ENCODE measurements at regions not wholly inside any gene's neighbourhood (a gene's known extent, or its start where the extent isn't known, plus 50 kb on each side); places are given as distances from the start of the nearest gene placed in this dataset.

DNA sequence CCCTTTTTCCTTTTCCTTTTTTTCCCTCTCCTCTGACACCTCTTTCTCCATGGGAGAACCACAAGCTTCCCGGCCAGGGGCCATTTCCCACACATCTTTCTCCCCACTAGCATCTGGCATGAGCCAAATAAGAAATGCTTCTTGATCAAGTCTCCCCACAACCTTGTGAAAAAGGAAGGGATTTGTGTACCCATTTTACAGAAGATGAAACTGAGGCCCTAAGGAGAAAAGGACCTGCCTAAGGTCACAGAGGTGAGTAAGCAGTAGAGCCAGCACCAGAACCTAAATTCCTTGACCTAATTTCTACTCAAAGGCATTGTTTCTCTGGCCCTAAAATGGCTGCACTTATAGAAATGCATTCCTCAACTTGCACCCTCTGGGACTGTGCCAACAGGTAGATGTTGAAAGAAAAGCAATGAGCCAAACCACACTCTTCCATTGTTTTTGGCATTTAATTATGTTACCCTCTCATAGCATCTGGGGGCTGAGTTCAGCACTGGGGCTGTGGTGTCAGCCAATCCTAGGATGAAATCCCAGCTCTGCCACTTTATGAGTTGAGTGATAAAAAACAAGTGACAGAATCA lies 81.7 kb upstream of the TLE3 start:
- no peak overlapping the region for H2BK120ac ChIP-seq (ENCODE audit: low read depth, low read length)
- dilution Hi-C loops (cut with HindIII; ENCODE audit: low sequenced_read_pairs, unreplicated experiment) (no loop called here), in situ Hi-C loops (cut with MboI; ENCODE audit: low sequenced_read_pairs) (no loop called here), intact Hi-C loops (cut with micrococcal nuclease) (no loop called here)
- no peak overlapping the region for H3K9ac ChIP-seq (ENCODE audit: low read depth, low read length)
- H2BK5ac ChIP-seq (ENCODE audit: low read depth, low read length, poor library complexity, severe bottlenecking): no peak overlapping the region
- TF ChIP-seq CEBPB (IDR thresholded peaks at IDR 0.05; ENCODE audit: low read depth, low read length): no peak
- no peak for TF ChIP-seq ELK1 (IDR thresholded peaks at IDR 0.05; ENCODE audit: borderline replicate concordance, low read depth, low read length)
- TF ChIP-seq MAZ (IDR thresholded peaks at IDR 0.05; ENCODE audit: borderline replicate concordance, low read depth, low read length): no peak
- TF ChIP-seq RAD21 (IDR thresholded peaks at IDR 0.05; ENCODE audit: low read length): no peak
- TF ChIP-seq, protein P1, sequence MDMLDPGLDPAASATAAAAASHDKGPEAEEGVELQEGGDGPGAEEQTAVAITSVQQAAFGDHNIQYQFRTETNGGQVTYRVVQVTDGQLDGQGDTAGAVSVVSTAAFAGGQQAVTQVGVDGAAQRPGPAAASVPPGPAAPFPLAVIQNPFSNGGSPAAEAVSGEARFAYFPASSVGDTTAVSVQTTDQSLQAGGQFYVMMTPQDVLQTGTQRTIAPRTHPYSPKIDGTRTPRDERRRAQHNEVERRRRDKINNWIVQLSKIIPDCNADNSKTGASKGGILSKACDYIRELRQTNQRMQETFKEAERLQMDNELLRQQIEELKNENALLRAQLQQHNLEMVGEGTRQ (IDR thresholded peaks at IDR 0.05; ENCODE audit: low read depth, low read length): no peak
- no peak for TF ChIP-seq CTCF (conservative IDR thresholded peaks at IDR 0.05; ENCODE audit: low read depth, low read length)
- no peak for TF ChIP-seq BHLHE40 (IDR thresholded peaks at IDR 0.05; ENCODE audit: low read depth, low read length)
- no peak overlapping the region for H4K91ac ChIP-seq (ENCODE audit: insufficient read depth, low read depth, low read length)
- no peak overlapping the region for H3K18ac ChIP-seq (ENCODE audit: low read depth, low read length)
- H2AFZ ChIP-seq (replicated peaks; ENCODE audit: low read length, poor library complexity): no peak overlapping the region
- H4K20me1 ChIP-seq (ENCODE audit: insufficient read depth, low read length): no peaks in the 10 kb centered on the region
- H3K4me2 ChIP-seq (ENCODE audit: low read depth, low read length): no peak overlapping the region
- BruUV-seq (replicated peaks): no TSS peak
- ATAC-seq (ENCODE audit: low read depth) (no peak), DNase-seq (no peak)
- CTCF ChIA-PET: no interaction called here
- no peaks in the 10 kb centered on the region for H3K9me3 ChIP-seq (ENCODE audit: control insufficient read depth, insufficient read depth, low read length)
- no peaks in the 10 kb centered on the region for H3K9me1 ChIP-seq (ENCODE audit: insufficient read depth, low read length)
- H3K79me1 ChIP-seq (ENCODE audit: low read depth in 1 of 2, low read length in 2 of 2): no peaks in the 10 kb centered on the region
- H3K23ac ChIP-seq (ENCODE audit: low read depth, low read length): no peak overlapping the region
- H3K36me3 ChIP-seq (ENCODE audit: control insufficient read depth, insufficient read depth, low read length): no peaks in the 10 kb centered on the region
- no peak overlapping the region for H4K5ac ChIP-seq (ENCODE audit: low read depth, low read length)
- H3K27me3 ChIP-seq (ENCODE audit: control insufficient read depth, insufficient read depth, low read length): peaks cover 46% of the 10 kb centered on the region
- WGBS, 2 experiments (ENCODE audit: extremely low coverage in 2 of 2, insufficient read length in 1 of 2): no CpG with 5 or more reads among the region's 1 CpG
- H3K27ac ChIP-seq (ENCODE audit: insufficient read depth, low read length): no peak overlapping the region
- no peak overlapping the region for H2AK9ac ChIP-seq (replicated peaks; ENCODE audit: low read depth, low read length, poor library complexity)
- no peak overlapping the region for H3K56ac ChIP-seq (ENCODE audit: extremely low read depth, insufficient read depth, low read length)
- H4K8ac ChIP-seq (ENCODE audit: low read depth in 2 of 2, low read length in 2 of 2): no peak overlapping the region
- H3K4ac ChIP-seq (ENCODE audit: low read depth, low read length): no peak overlapping the region
- H2BK15ac ChIP-seq (ENCODE audit: low read depth, low read length): no peak overlapping the region
- no peak overlapping the region for H2AK5ac ChIP-seq (ENCODE audit: low read depth, low read length)
- H3K4me1 ChIP-seq (ENCODE audit: control insufficient read depth, insufficient read depth, low read length): no peaks in the 10 kb centered on the region
- H3K14ac ChIP-seq (replicated peaks; ENCODE audit: low read depth, low read length): no peak overlapping the region
- POLR2A ChIA-PET (ENCODE audit: unreplicated experiment): no interaction called here
- H3K4me3 ChIP-seq (ENCODE audit: insufficient read depth, low read depth, low read length): no peak overlapping the region
- no peak overlapping the region for H2BK20ac ChIP-seq (ENCODE audit: low read depth, low read length)
